ENCODE measurements at regions not wholly inside any gene's neighbourhood (a gene's known extent, or its start where the extent isn't known, plus 50 kb on each side); places are given as distances from the start of the nearest gene placed in this dataset.

GRCh38 chr12:118773956-118774723 lies 207.2 kb upstream of the SRRM4 start:
- H3K4me1 Mint-ChIP-seq: no peaks in the 10 kb centered on the region
- H3K27me3 Mint-ChIP-seq (ENCODE audit: low read depth): peaks cover 59% of the 10 kb centered on the region

DNA sequence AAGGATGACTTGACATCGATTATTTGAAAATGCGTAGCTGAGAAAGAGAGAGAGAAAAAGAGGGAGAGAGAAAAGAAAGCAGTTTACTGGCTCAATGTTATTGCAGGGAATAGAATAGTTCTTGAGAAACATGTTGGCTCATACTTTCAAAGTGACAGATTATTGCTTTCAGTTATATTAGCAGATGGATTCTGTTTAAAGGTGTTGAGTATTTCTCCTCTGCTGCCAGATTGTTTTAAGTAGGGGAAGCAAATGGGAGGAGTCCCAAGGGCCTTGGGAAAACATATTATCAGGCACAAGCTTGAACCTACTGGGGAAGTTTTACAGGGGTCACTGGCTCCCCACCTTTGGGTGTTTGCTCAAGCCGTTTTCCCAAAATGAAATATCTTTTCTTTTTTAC lies 203.8 kb upstream of the SRRM4 start:
- no peak overlapping the region for H3K4me3 Mint-ChIP-seq
- no peaks in the 10 kb centered on the region for H3K9me3 Mint-ChIP-seq
- H3K27me3 Mint-ChIP-seq (ENCODE audit: low read depth): peaks cover 43% of the 10 kb centered on the region
- H3K4me1 Mint-ChIP-seq: no peaks in the 10 kb centered on the region
- H3K36me3 Mint-ChIP-seq (ENCODE audit: low read depth): no peaks in the 10 kb centered on the region
- no peak overlapping the region for H3K27ac Mint-ChIP-seq
- TF ChIP-seq CTCF (IDR thresholded peaks at IDR 0.05; ENCODE audit: unreplicated experiment in 3 of 3): no peak

More at GRCh38 chr12:118773956-118774723, 207.2 kb upstream of the SRRM4 start:
- no peak for TF ChIP-seq CTCF (IDR thresholded peaks at IDR 0.05; ENCODE audit: unreplicated experiment in 3 of 3)
- Mint-ChIP-seq H3K9me3 (no peaks in the 10 kb centered on the region), H3K36me3 (ENCODE audit: low read depth) (no peaks in the 10 kb centered on the region), H3K27ac (no peak overlapping the region), H3K4me3 (no peak overlapping the region)

DNA sequence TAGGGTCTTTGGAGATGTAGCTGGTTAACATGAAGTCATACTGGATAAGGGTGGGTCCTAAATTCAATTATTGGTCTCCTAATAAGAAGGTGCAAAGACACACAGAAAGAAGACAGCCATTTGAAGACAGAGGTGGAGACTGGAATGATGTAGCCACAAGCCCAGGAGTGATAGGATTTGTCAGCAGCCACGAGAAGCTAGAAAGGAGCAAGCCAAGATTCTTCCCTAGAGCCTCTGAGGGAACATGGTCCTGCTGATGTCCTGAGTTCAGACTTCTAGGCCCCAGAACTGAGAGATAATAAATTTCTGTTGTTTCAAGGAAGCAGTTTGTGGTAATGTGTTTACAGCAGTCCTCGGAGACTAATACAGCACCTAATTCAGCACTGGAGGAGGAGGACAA lies 203.3 kb upstream of the SRRM4 start:
- Mint-ChIP-seq H3K4me3 (no peak overlapping the region), H3K9me3 (no peaks in the 10 kb centered on the region), H3K4me1 (no peaks in the 10 kb centered on the region), H3K27ac (no peak overlapping the region), H3K36me3 (ENCODE audit: low read depth) (no peaks in the 10 kb centered on the region), H3K27me3 (ENCODE audit: low read depth) (peaks cover 37% of the 10 kb centered on the region)
- TF ChIP-seq CTCF (IDR thresholded peaks at IDR 0.05; ENCODE audit: unreplicated experiment in 3 of 3): no peak

GRCh38 chr12:118780939-118781338 lies 200.4 kb upstream of the SRRM4 start:
- H3K27ac Mint-ChIP-seq: no peak overlapping the region

GRCh38 chr12:118781692-118782091 lies 199.6 kb upstream of the SRRM4 start:
- TF ChIP-seq CTCF (IDR thresholded peaks at IDR 0.05; ENCODE audit: unreplicated experiment in 3 of 3): no peak
- H3K27ac Mint-ChIP-seq: no peak overlapping the region
- H3K4me3 Mint-ChIP-seq: no peak overlapping the region
- H3K9me3 Mint-ChIP-seq: no peaks in the 10 kb centered on the region
- H3K4me1 Mint-ChIP-seq: no peaks in the 10 kb centered on the region
- H3K36me3 Mint-ChIP-seq (ENCODE audit: low read depth): no peaks in the 10 kb centered on the region
- peaks cover 1% of the 10 kb centered on the region for H3K27me3 Mint-ChIP-seq (ENCODE audit: low read depth)

More at GRCh38 chr12:118780939-118781338, 200.4 kb upstream of the SRRM4 start:
- H3K36me3 Mint-ChIP-seq (ENCODE audit: low read depth): no peaks in the 10 kb centered on the region
- no peak for TF ChIP-seq CTCF (IDR thresholded peaks at IDR 0.05; ENCODE audit: unreplicated experiment in 3 of 3)
- H3K27me3 Mint-ChIP-seq (ENCODE audit: low read depth): peaks cover 9% of the 10 kb centered on the region
- H3K9me3 Mint-ChIP-seq: no peaks in the 10 kb centered on the region
- no peaks in the 10 kb centered on the region for H3K4me1 Mint-ChIP-seq
- H3K4me3 Mint-ChIP-seq: no peak overlapping the region

- H3K9me3 Mint-ChIP-seq: no peaks in the 10 kb centered on the region
Observed at GRCh38 chr12:118783703-118784102, 197.6 kb upstream of the SRRM4 start.

More at GRCh38 chr12:118783703-118784102, 197.6 kb upstream of the SRRM4 start:
- H3K27ac Mint-ChIP-seq: no peak overlapping the region
- no peak for TF ChIP-seq CTCF (IDR thresholded peaks at IDR 0.05; ENCODE audit: unreplicated experiment in 3 of 3)
- no peaks in the 10 kb centered on the region for H3K4me1 Mint-ChIP-seq
- H3K36me3 Mint-ChIP-seq (ENCODE audit: low read depth): no peaks in the 10 kb centered on the region
- H3K4me3 Mint-ChIP-seq: no peak overlapping the region
- no peaks in the 10 kb centered on the region for H3K27me3 Mint-ChIP-seq (ENCODE audit: low read depth)
